SU-DHL-6 (cell line): ENCODE measurements at regions not wholly inside any gene's neighbourhood (a gene's known extent, or its start where the extent isn't known, plus 50 kb on each side); places are given as distances from the start of the nearest gene placed in this dataset.

Experiments
- CTCF ChIP-seq: fragments of 200-600 bp; sonication (generic); IDR thresholded peaks from one replicate; pipeline ENCODE4 v1.5.1; 2017; ENCODE audit warnings: antibody characterized with exemption, mild to moderate bottlenecking, low read length, moderate library complexity; ENCODE audit not compliant: insufficient read depth, poor library complexity, severe bottlenecking
- EZH2phosphoT487 ChIP-seq: fragments of 200-600 bp; sonication (generic), shearing (Covaris generic); conservative IDR thresholded peaks from 2 replicates; pipeline ENCODE4 v1.6.1; 2018; ENCODE audit warnings: mild to moderate bottlenecking, antibody characterized with exemption, low read length, moderate library complexity, mixed read lengths

GRCh38 chr7:32244806-32245345, 174.7 kb upstream of the PDE1C start:
- no peak for TF ChIP-seq CTCF
- no peak for TF ChIP-seq EZH2phosphoT487
